OCI-LY1 (cell line): ENCODE measurements at regions not wholly inside any gene's neighbourhood (a gene's known extent, or its start where the extent isn't known, plus 50 kb on each side); places are given as distances from the start of the nearest gene placed in this dataset.

Experiments used
- H2AFZ ChIP-seq: fragments of 200-600 bp; sonication (generic), shearing (Covaris generic); 2 replicates; pipeline ENCODE4 v1.6.0; 2014; ENCODE audit warnings: antibody characterized with exemption, mild to moderate bottlenecking, low read length
- H3F3A ChIP-seq: fragments of 200-600 bp; sonication (generic), shearing (Covaris generic); 2 replicates; pipeline ENCODE4 v1.6.0; 2014; ENCODE audit warnings: mild to moderate bottlenecking, antibody characterized with exemption, low read length, moderate library complexity; ENCODE audit not compliant: insufficient read depth
- H3K27ac ChIP-seq: fragments of 200-600 bp; sonication (generic); 2 replicates; pipeline ENCODE4 v1.5.1; 2014; ENCODE audit warnings: low read length, mixed run types, mild to moderate bottlenecking, low read depth; ENCODE audit not compliant: poor library complexity, severe bottlenecking
- H3K27me3 ChIP-seq: fragments of 200-600 bp; sonication (generic); 2 replicates; pipeline ENCODE4 v1.6.0; 2014; ENCODE audit warnings: antibody characterized with exemption, mild to moderate bottlenecking, low read length, moderate library complexity; ENCODE audit not compliant: insufficient read depth
- H3K36me3 ChIP-seq: fragments of 200-600 bp; sonication (generic); 2 replicates; pipeline ENCODE4 v1.6.1; 2014; ENCODE audit warnings: mild to moderate bottlenecking, antibody characterized with exemption, low read length, moderate library complexity, mixed read lengths; ENCODE audit not compliant: insufficient read depth
- H3K4me1 ChIP-seq: fragments of 200-600 bp; sonication (generic); 2 replicates; pipeline ENCODE4 v1.5.1; 2014; ENCODE audit warnings: mild to moderate bottlenecking, low read length, moderate library complexity; ENCODE audit not compliant: insufficient read depth, severe bottlenecking
- H3K4me2 ChIP-seq: fragments of 200-600 bp; sonication (generic), shearing (Covaris generic); 2 replicates; pipeline ENCODE4 v1.6.1; 2014; ENCODE audit warnings: low read length
- H3K4me3 ChIP-seq: fragments of 200-600 bp; sonication (generic); 2 replicates; pipeline ENCODE4 v1.5.1; 2014; ENCODE audit warnings: low read length, low read depth, mild to moderate bottlenecking, mixed read lengths; ENCODE audit not compliant: poor library complexity, severe bottlenecking
- H3K79me2 ChIP-seq: fragments of 200-600 bp; shearing (Covaris generic); 2 replicates; pipeline ENCODE4 v1.6.1; 2016; ENCODE audit warnings: mixed run types, low read length, mixed read lengths; ENCODE audit not compliant: insufficient read depth
- H3K9ac ChIP-seq: fragments of 200-600 bp; sonication (generic), shearing (Covaris generic); 2 replicates; pipeline ENCODE4 v1.6.1; 2014; ENCODE audit warnings: mild to moderate bottlenecking, low read length, mixed read lengths
- H3K9me2 ChIP-seq: fragments of 200-600 bp; sonication (generic), shearing (Covaris generic); 2 replicates; pipeline ENCODE4 v1.6.1; 2014; ENCODE audit warnings: low read depth, mild to moderate bottlenecking, low read length, mixed read lengths
- H3K9me3 ChIP-seq: fragments of 200-600 bp; shearing (Covaris generic); 2 replicates; pipeline ENCODE4 v1.6.1; 2014; ENCODE audit warnings: low read length, mixed read lengths
- H4K20me1 ChIP-seq: fragments of 200-600 bp; sonication (generic), shearing (Covaris generic); 2 replicates; pipeline ENCODE4 v1.6.0; 2016; ENCODE audit warnings: mild to moderate bottlenecking, low read length; ENCODE audit not compliant: insufficient read depth
- EZH2 ChIP-seq: fragments of 200-600 bp; sonication (generic), shearing (Covaris generic); IDR thresholded peaks from 2 replicates; pipeline ENCODE4 v1.8.0; 2017; ENCODE audit warnings: borderline replicate concordance, mixed run types, mild to moderate bottlenecking, antibody characterized with exemption, low read length, moderate library complexity, mixed read lengths
- TF ChIP-seq, protein P1 (sequence below): fragments of 200-600 bp; sonication (generic), shearing (Covaris generic); IDR thresholded peaks from 2 replicates; pipeline ENCODE4 v1.5.1; 2017; ENCODE audit warnings: mild to moderate bottlenecking, antibody characterized with exemption, low read length, moderate library complexity, mixed read lengths

DNA sequence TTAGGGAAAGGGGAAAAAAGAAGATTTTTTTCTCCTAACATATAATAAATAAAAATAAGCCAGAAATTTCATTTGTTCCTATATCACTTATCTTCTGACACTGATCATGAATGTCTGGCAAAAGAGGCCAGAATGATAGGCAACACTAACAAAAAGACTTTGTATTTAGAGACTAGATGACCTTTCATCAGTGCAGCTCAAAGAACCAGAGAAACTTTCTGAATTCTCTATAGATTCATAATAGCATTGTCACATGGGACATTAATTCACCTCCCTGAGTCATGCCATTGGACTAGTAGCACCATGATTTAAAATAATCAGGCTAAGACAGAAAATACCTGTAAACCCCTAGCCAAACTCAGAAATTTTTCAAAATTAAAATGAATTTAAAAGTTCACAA is 95.4 kb upstream of the CCDC28A start:
- H3K27ac ChIP-seq, result no peak overlapping the region
- no peaks in the 10 kb centered on the region for H3K79me2 ChIP-seq
- 0 out of 2 replicates have a peak, but pooled peaks cover 4% of the 10 kb centered on the region for H3K27me3 ChIP-seq
- no peak for TF ChIP-seq EZH2
- TF ChIP-seq, protein P1, sequence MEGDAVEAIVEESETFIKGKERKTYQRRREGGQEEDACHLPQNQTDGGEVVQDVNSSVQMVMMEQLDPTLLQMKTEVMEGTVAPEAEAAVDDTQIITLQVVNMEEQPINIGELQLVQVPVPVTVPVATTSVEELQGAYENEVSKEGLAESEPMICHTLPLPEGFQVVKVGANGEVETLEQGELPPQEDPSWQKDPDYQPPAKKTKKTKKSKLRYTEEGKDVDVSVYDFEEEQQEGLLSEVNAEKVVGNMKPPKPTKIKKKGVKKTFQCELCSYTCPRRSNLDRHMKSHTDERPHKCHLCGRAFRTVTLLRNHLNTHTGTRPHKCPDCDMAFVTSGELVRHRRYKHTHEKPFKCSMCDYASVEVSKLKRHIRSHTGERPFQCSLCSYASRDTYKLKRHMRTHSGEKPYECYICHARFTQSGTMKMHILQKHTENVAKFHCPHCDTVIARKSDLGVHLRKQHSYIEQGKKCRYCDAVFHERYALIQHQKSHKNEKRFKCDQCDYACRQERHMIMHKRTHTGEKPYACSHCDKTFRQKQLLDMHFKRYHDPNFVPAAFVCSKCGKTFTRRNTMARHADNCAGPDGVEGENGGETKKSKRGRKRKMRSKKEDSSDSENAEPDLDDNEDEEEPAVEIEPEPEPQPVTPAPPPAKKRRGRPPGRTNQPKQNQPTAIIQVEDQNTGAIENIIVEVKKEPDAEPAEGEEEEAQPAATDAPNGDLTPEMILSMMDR, result no peak
- H2AFZ ChIP-seq, result no peak overlapping the region
- no peak overlapping the region for H3K9ac ChIP-seq
- H3K9me3 ChIP-seq, result no peaks in the 10 kb centered on the region
- no peaks in the 10 kb centered on the region for H3K9me2 ChIP-seq
- no peaks in the 10 kb centered on the region for H4K20me1 ChIP-seq
- no peaks in the 10 kb centered on the region for H3F3A ChIP-seq
- H3K4me1 ChIP-seq, result no peaks in the 10 kb centered on the region
- H3K36me3 ChIP-seq, result no peaks in the 10 kb centered on the region
- H3K4me2 ChIP-seq, result no peak overlapping the region
- no peak overlapping the region for H3K4me3 ChIP-seq

- H3K36me3 ChIP-seq, result no peaks in the 10 kb centered on the region
- no peaks in the 10 kb centered on the region for H3K79me2 ChIP-seq
These were observed 93.5 kb upstream of the CCDC28A start for GRCh38 chr6:138680085-138680484.

GRCh38 chr6:138681627-138682026 is 91.9 kb upstream of the CCDC28A start:
- H3K79me2 ChIP-seq, result no peaks in the 10 kb centered on the region

More at GRCh38 chr6:138680085-138680484, 93.5 kb upstream of the CCDC28A start:
- Histone ChIP-seq H3K4me3 (no peak overlapping the region), H2AFZ (no peak overlapping the region), H3F3A (no peaks in the 10 kb centered on the region), H3K9me3 (no peaks in the 10 kb centered on the region), H3K4me1 (no peaks in the 10 kb centered on the region), H3K9me2 (no peaks in the 10 kb centered on the region), H3K27me3 (0 out of 2 replicates have a peak, but pooled peaks cover 4% of the 10 kb centered on the region), H3K9ac (no peak overlapping the region), H3K4me2 (no peak overlapping the region), H3K27ac (no peak overlapping the region), H4K20me1 (no peaks in the 10 kb centered on the region)
- TF ChIP-seq, protein P1, result no peak
- no peak for TF ChIP-seq EZH2

More at GRCh38 chr6:138681627-138682026, 91.9 kb upstream of the CCDC28A start:
- no peak overlapping the region for H2AFZ ChIP-seq
- H3K27me3 ChIP-seq, result 0 out of 2 replicates have a peak, but pooled peaks cover 4% of the 10 kb centered on the region
- no peaks in the 10 kb centered on the region for H3K4me1 ChIP-seq
- H3K9me2 ChIP-seq, result no peaks in the 10 kb centered on the region
- no peaks in the 10 kb centered on the region for H3K9me3 ChIP-seq
- TF ChIP-seq, protein P1, result no peak
- TF ChIP-seq EZH2, result no peak
- no peak overlapping the region for H3K4me3 ChIP-seq
- no peaks in the 10 kb centered on the region for H4K20me1 ChIP-seq
- H3F3A ChIP-seq, result no peaks in the 10 kb centered on the region
- no peaks in the 10 kb centered on the region for H3K36me3 ChIP-seq
- H3K9ac ChIP-seq, result no peak overlapping the region
- H3K27ac ChIP-seq, result no peak overlapping the region
- no peak overlapping the region for H3K4me2 ChIP-seq
